Epithelial cell of proximal tubule (primary cell): ENCODE measurements at regions not wholly inside any gene's neighbourhood (a gene's known extent, or its start where the extent isn't known, plus 50 kb on each side); places are given as distances from the start of the nearest gene placed in this dataset.
"Not testable (repeated sequence)": the region's sequence is repeated elsewhere in the genome, so short reads cannot be mapped to it uniquely, and the experiment has no call there.

Experiments used
- DNase-seq: peaks from one replicate; pipeline ENCODE4 v3.0.0-alpha.2; 2011; ENCODE audit warnings: low read depth
- H3K4me3 ChIP-seq: 2 replicates; pipeline ENCODE4 v1.5.1; 2011; ENCODE audit warnings: low read depth, mild to moderate bottlenecking, low read length
- TF ChIP-seq, protein P1 (sequence below): conservative IDR thresholded peaks from 2 replicates; pipeline ENCODE4 v1.5.1; 2012; ENCODE audit warnings: low read depth, mild to moderate bottlenecking, low read length

DNA sequence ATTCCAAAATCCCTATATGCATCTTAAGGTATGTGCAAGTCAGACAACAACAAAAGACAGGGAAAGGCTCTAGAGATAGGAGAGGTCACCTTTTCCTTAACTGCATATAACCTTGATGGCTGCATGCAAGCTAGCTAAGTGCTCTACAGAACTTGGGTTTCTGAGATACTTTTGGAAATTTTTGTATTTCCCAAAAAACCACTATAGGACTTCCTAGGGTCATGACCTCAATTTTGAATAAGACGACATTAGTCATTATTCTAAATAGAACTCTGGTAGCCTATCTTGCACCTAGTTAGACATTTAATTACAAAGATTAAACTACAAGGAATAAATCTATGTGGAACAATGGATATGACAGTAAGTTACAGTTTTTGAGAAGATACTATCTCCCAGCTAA, 309.3 kb downstream of the BCAT1 start:
- TF ChIP-seq, protein P1, sequence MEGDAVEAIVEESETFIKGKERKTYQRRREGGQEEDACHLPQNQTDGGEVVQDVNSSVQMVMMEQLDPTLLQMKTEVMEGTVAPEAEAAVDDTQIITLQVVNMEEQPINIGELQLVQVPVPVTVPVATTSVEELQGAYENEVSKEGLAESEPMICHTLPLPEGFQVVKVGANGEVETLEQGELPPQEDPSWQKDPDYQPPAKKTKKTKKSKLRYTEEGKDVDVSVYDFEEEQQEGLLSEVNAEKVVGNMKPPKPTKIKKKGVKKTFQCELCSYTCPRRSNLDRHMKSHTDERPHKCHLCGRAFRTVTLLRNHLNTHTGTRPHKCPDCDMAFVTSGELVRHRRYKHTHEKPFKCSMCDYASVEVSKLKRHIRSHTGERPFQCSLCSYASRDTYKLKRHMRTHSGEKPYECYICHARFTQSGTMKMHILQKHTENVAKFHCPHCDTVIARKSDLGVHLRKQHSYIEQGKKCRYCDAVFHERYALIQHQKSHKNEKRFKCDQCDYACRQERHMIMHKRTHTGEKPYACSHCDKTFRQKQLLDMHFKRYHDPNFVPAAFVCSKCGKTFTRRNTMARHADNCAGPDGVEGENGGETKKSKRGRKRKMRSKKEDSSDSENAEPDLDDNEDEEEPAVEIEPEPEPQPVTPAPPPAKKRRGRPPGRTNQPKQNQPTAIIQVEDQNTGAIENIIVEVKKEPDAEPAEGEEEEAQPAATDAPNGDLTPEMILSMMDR, result no peak
- DNase-seq, result no peak
- no peak overlapping the region for H3K4me3 ChIP-seq

DNA sequence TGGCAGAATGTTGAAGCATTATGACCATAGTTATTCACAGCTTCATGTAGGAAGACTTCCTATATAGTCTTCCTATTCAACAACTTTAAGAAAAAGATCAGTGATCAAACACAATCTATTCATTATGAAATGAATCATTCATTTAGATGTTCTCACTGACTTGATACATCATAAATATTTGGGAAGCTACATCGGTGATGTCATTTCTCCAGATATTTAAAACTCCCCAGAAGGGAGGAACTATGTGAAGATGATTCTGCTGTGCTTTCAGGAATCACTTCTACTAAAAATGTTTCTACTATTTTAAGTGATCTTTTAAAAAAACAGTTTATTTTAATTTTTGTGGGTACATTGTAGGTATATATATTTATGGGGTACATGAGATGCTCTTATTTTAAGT, 316.4 kb downstream of the BCAT1 start:
- no peak overlapping the region for H3K4me3 ChIP-seq
- TF ChIP-seq, protein P1, result no peak
- no peak for DNase-seq

DNA sequence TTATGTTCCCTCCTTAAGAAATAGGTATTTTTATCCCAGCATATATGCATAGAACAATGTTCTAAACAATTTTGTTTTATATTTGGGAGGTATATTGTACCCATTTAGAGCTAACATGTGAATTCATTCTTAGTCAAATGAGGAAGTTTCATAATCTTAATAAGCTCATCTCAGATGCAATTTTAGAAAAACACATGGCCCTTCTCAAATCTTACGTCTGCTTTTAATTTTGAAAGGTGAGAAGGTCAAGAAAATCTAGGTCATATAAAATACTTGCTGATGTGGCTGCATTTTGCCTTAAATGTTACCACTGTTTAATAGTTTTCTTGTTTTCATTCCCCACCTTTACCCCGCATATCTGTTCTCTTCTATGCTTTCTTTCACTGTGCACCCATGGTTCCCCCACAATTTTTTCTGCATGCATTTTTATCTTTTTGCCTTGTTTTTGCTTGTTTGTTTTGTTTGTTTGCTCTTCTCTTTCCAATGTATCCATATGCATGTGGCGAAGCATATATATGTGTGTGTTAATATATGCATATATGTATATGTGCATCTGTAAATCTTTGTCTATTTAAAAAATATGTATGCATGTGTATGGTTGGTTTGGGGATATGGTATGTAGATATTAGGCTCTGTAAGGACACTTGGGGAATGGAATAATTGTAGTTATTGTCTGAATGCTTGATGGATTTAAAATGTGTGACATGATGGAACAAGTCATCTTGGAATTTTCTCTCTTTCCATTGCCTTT, 317.1 kb downstream of the BCAT1 start:
- no peak overlapping the region for H3K4me3 ChIP-seq
- TF ChIP-seq, protein P1, result no peak
- DNase-seq, result no peak

DNA sequence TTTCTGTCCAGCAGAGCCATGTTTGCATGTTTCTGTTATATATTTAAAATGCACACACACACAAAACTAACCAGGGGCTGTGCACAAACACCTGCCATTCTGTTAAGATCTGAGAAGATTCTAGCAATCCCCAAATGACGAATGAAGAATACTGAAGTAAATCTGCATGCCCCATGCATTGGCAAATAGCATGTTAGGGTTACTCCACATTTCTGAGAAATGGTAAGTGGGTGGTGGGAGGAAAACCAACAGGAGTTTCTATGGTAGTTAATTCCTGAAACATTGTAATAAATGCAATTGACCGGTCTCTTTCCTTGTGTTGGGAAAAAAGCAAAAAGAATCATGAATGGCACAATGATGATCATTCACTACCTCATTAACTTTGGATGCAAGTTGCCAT, 318.0 kb downstream of the BCAT1 start:
- DNase-seq, result no peak
- no peak overlapping the region for H3K4me3 ChIP-seq
- TF ChIP-seq, protein P1, result no peak

DNA sequence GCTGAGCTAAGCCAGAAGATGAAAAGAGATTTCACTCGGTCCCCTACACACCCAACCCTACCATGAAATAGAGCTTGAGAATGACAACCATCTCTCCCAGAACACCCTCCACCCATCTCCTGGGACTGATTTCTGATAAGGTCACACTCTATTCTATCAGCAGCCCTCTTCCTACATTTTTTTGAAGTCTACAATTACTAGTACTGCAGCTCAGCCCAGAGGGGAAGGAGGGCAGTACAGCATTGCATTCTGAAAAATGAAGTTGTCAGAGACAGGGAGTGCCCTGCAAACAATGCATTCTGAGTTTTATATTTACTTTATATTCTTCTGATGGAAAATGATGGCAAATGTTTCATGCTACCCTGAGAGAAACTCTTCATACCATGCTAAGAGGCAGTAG, 318.5 kb downstream of the BCAT1 start:
- no peak for DNase-seq
- TF ChIP-seq, protein P1, result peak; percentile 37
- H3K4me3 ChIP-seq, result no peak overlapping the region

DNA sequence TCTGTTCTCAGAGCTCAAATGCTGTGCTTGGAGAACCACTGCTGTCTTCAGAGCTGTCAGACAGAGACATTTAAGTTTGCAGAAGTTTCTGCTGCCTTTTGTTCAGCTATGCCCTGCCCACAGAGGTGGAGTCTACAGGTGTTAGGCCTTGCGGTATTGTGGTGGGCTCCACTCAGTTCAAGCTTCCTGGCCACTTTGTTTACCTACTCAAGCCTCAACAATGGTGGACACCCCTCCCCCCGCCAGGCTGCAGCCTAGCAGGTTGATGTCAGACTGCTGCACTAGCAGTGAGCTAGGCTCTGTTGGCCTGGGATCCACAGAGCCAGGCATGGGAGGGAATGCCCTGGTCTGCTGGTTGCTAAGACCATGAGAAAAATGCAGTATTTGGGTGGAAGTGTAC, 323.8 kb downstream of the BCAT1 start:
- DNase-seq, result no peak
- H3K4me3 ChIP-seq, result no peak overlapping the region
- TF ChIP-seq, protein P1, result no peak

DNA sequence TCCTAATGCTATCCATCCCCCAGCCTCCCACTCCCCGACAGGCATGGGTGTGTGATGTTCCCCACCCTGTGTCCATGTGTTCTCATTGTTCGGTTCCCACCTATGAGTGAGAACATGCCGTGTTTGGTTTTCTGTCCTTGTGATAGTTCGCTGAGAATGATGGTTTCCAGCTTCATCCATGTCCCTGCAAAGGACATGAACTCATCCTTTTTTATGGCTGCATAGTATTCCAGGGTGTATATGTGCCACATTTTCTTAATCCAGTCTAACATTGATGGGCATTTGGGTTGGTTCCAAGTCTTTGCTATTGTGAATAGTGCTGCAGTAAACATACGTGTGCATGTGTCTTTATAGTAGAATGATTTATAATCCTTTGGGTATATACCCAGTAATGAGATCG, 328.9 kb downstream of the BCAT1 start:
- not testable (repeated sequence) for H3K4me3 ChIP-seq, DNase-seq
